GM18868 (cell line): ENCODE measurements at regions not wholly inside any gene's neighbourhood (a gene's known extent, or its start where the extent isn't known, plus 50 kb on each side); places are given as distances from the start of the nearest gene placed in this dataset.

Experiments
- ATAC-seq: cut with Tn5 transposase; IDR thresholded peaks from one replicate; pipeline ENCODE4 v1.9.1; 2021; ENCODE audit warnings: mild to moderate bottlenecking, moderate library complexity; ENCODE audit not compliant: unreplicated experiment

- no peak for ATAC-seq
Measured at GRCh38 chr6:23969344-23969743, 156.7 kb upstream of the NRSN1 start.

- no peak for ATAC-seq
Measured at GRCh38 chr6:23977706-23978105, 148.3 kb upstream of the NRSN1 start.

GRCh38 chr6:23980965-23981364 is 145.1 kb upstream of the NRSN1 start:
- no peak for ATAC-seq

- ATAC-seq: no peak
Measured at GRCh38 chr6:23981923-23982322, 144.1 kb upstream of the NRSN1 start.

- no peak for ATAC-seq
Measured at GRCh38 chr6:23983735-23984134, 142.3 kb upstream of the NRSN1 start.

- no peak for ATAC-seq
Measured at GRCh38 chr6:23985015-23985414, 141.0 kb upstream of the NRSN1 start.

- no peak for ATAC-seq
Measured at GRCh38 chr6:23989885-23990533, 136.0 kb upstream of the NRSN1 start.

GRCh38 chr6:23994013-23994412 is 132.0 kb upstream of the NRSN1 start:
- ATAC-seq: no peak

- peak; percentile 49 for ATAC-seq
Measured at GRCh38 chr6:24004062-24004461, 122.0 kb upstream of the NRSN1 start.

GRCh38 chr6:24004659-24005058 is 121.4 kb upstream of the NRSN1 start:
- ATAC-seq: no peak

GRCh38 chr6:24006254-24006653 is 119.8 kb upstream of the NRSN1 start:
- no peak for ATAC-seq

GRCh38 chr6:24009319-24009718 is 116.7 kb upstream of the NRSN1 start:
- ATAC-seq: no peak

GRCh38 chr6:24010133-24010532 is 115.9 kb upstream of the NRSN1 start:
- no peak for ATAC-seq

GRCh38 chr6:24016286-24016685 is 109.7 kb upstream of the NRSN1 start:
- no peak for ATAC-seq

- no peak for ATAC-seq
Measured at GRCh38 chr6:24016857-24017256, 109.2 kb upstream of the NRSN1 start.

GRCh38 chr6:24019393-24019792 is 106.6 kb upstream of the NRSN1 start:
- no peak for ATAC-seq

GRCh38 chr6:24019830-24020229 is 106.2 kb upstream of the NRSN1 start:
- no peak for ATAC-seq

GRCh38 chr6:24026050-24026449 is 100.0 kb upstream of the NRSN1 start:
- ATAC-seq: no peak

GRCh38 chr6:24031496-24031895 is 94.5 kb upstream of the NRSN1 start:
- ATAC-seq: no peak

- no peak for ATAC-seq
Measured at GRCh38 chr6:24032896-24033688, 92.9 kb upstream of the NRSN1 start.

- no peak for ATAC-seq
Measured at GRCh38 chr6:24043848-24044247, 82.2 kb upstream of the NRSN1 start.

- ATAC-seq: no peak
Measured at GRCh38 chr6:24051942-24052589, 73.9 kb upstream of the NRSN1 start.
